ENCODE measurements at regions not wholly inside any gene's neighbourhood (a gene's known extent, or its start where the extent isn't known, plus 50 kb on each side); places are given as distances from the start of the nearest gene placed in this dataset.
"Not testable (repeated sequence)": the region's sequence is repeated elsewhere in the genome, so short reads cannot be mapped to it uniquely, and the experiment has no call there.

GRCh38 chr2:163893444-163893843 lies 157.6 kb upstream of the FIGN start:
- TF ChIP-seq CTCF, POLR2AphosphoS5 (IDR thresholded peaks at IDR 0.05): not testable (repeated sequence)
